ENCODE measurements at regions not wholly inside any gene's neighbourhood (a gene's known extent, or its start where the extent isn't known, plus 50 kb on each side); places are given as distances from the start of the nearest gene placed in this dataset.

- TF ChIP-seq POLR2AphosphoS5 (IDR thresholded peaks at IDR 0.05; ENCODE audit: low read depth, low read length) (no peak), GTF2F1 (IDR thresholded peaks at IDR 0.05; ENCODE audit: borderline replicate concordance, low read depth, low read length) (no peak), TAF1 (IDR thresholded peaks at IDR 0.05; ENCODE audit: low read depth, low read length) (no peak), JUND (IDR thresholded peaks at IDR 0.05; ENCODE audit: low read length) (no peak)
- TF ChIP-seq, protein P1, sequence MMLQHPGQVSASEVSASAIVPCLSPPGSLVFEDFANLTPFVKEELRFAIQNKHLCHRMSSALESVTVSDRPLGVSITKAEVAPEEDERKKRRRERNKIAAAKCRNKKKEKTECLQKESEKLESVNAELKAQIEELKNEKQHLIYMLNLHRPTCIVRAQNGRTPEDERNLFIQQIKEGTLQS (IDR thresholded peaks at IDR 0.05; ENCODE audit: insufficient read depth, low read depth, low read length): no peak
Measured at GRCh38 chr17:71914042-71914441, 206.8 kb upstream of the SOX9 start (continued).
